ENCODE measurements at regions not wholly inside any gene's neighbourhood (a gene's known extent, or its start where the extent isn't known, plus 50 kb on each side); places are given as distances from the start of the nearest gene placed in this dataset.

- TF ChIP-seq ELK1 (IDR thresholded peaks at IDR 0.05; ENCODE audit: low read depth, low read length) (no peak), CEBPZ (IDR thresholded peaks at IDR 0.05; ENCODE audit: low read depth, low read length) (no peak), PRDM15 (CRISPR knock-in tag; IDR thresholded peaks at IDR 0.05) (no peak), DPF2 (IDR thresholded peaks at IDR 0.05) (no peak), WRNIP1 (IDR thresholded peaks at IDR 0.05; ENCODE audit: borderline replicate concordance, low read depth, low read length) (no peak), TBL1XR1 (IDR thresholded peaks at IDR 0.05; ENCODE audit: low read depth, low read length) (no peak), CBX5 (IDR thresholded peaks at IDR 0.05; ENCODE audit: low read depth) (no peak), CHD2 (IDR thresholded peaks at IDR 0.05; ENCODE audit: borderline replicate concordance, low read depth, low read length) (no peak), ATF2 (IDR thresholded peaks at IDR 0.05; ENCODE audit: low read length) (no peak), BMI1 (IDR thresholded peaks at IDR 0.05; ENCODE audit: borderline replicate concordance) (no peak)
- Histone ChIP-seq H3K4me1 (ENCODE audit: control insufficient read depth, insufficient read depth, low read length) (no peaks in the 10 kb centered on the region), H3K36me3 (ENCODE audit: control insufficient read depth in 2 of 2, insufficient read depth in 2 of 2, low read length in 1 of 2) (no peaks in the 10 kb centered on the region), H3K79me2 (ENCODE audit: control insufficient read depth, insufficient read depth, low read length) (no peaks in the 10 kb centered on the region), H2AFZ (ENCODE audit: control insufficient read depth, low read depth, low read length) (no peak overlapping the region), H4K20me1 (ENCODE audit: control insufficient read depth, insufficient read depth) (no peaks in the 10 kb centered on the region), H3K9me3 (replicated peaks; ENCODE audit: control insufficient read depth, insufficient read depth, low read length) (no peaks in the 10 kb centered on the region), H3K9ac (ENCODE audit: control insufficient read depth, insufficient read depth, low read length) (no peak overlapping the region), H3K4me3 (no peak overlapping the region), H3K27ac (ENCODE audit: control insufficient read depth, insufficient read depth) (no peak overlapping the region), H3K4me2 (ENCODE audit: control insufficient read depth, insufficient read depth) (no peak overlapping the region), H3K27me3 (replicated peaks in 1 of 2; ENCODE audit: control insufficient read depth in 2 of 2, insufficient read depth in 2 of 2, low read length in 1 of 2) (no peaks in the 10 kb centered on the region)
- in situ Hi-C loops (cut with MboI), result no loop called here
- ChIA-PET CTCF (no interaction called here), RAD21 (ENCODE audit: unreplicated experiment) (no interaction called here), POLR2A (no interaction called here), SMC1A (ENCODE audit: uncharacterized antibody, unreplicated experiment) (no interaction called here)
- WGBS (ENCODE audit: insufficient coverage, insufficient replicate concordance, low lambda C conversion rate, missing lambda C conversion rate), result 30% methylated on average over 1 of the region's 1 CpG
- intact Hi-C loops (cut with micrococcal nuclease; ENCODE audit: unreplicated experiment), result no loop called here
- DNase-seq (ENCODE audit: low read depth, low spot score), result no peak
- no peak for ATAC-seq
- no peak for FAIRE-seq
- BruUV-seq (replicated peaks), result no TSS peak
These were observed 1047.3 kb upstream of the SEMA6A start for GRCh38 chr5:117621921-117622320.

Data from GM12878 (cell line).